ENCODE measurements at regions not wholly inside any gene's neighbourhood (a gene's known extent, or its start where the extent isn't known, plus 50 kb on each side); places are given as distances from the start of the nearest gene placed in this dataset.

- no peak for DNase-seq (ENCODE audit: low read depth in 2 of 2)
Measured at GRCh38 chr14:26851793-26852192, 254.0 kb upstream of the NOVA1 start.

GRCh38 chr14:26855077-26855753, 257.4 kb upstream of the NOVA1 start:
- no peak for DNase-seq (ENCODE audit: low read depth in 2 of 2)

GRCh38 chr14:26856876-26857518, 259.2 kb upstream of the NOVA1 start:
- DNase-seq (ENCODE audit: low read depth in 2 of 2), result no peak

DNA sequence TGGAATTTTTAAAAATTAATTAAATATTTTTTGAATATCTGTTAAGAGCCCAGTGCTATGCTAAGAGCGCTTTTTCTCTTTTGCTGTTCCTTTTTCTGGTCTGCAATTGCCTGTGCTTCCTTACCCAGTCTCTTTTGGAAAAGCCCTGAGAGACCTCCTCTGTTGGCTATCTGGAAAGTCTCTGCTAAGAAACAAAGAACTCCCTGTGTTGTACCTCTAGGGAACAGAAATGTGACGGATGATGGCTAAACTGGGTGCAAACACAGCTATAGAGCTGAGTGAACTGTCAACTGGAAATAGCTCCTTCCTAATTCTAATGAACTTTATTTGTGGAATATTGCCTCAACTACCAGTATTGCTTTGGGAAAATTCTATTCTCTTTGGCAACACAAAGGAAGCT, 261.6 kb upstream of the NOVA1 start:
- DNase-seq (ENCODE audit: low read depth in 2 of 2), result no peak

DNA sequence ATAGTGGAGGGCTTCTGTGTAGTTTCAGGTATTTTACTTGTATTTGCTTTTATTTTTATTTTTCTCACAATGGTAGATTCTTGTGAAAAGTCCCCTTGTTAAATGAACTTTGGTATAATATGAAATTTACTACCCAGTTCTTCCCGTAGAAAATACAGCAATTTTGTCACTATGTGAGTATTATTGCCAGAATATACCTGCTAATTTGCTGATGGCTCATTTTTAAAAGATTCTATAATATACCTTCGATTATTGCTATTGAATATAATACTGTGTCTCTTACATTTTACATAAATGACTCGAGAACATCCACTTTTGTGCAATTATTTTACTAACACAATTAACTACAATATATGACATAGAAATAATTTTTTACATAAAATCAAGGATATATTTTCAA, 262.3 kb upstream of the NOVA1 start:
- no peak for DNase-seq (ENCODE audit: low read depth in 2 of 2)

GRCh38 chr14:26863736-26864135, 265.9 kb upstream of the NOVA1 start:
- no peak for DNase-seq (ENCODE audit: low read depth in 2 of 2)

DNA sequence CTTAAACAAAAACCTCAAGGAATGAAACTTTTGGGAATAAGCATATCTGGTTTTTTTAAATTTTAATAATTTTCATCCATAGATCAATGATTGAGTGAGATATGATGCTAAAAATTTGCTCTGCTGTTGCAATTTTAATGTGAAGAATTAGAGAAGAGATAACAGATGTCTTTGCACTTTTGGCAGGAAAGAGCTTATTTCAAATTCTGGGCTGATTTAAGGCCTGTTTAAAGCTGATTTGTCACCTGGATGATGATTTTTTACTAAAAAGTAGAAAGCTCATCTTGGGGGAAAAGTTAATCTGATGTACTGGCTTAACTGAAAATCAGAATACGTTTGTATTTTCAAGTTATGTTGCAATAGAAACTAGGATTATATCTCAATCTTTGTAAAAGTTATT, 268.9 kb upstream of the NOVA1 start:
- no peak for DNase-seq (ENCODE audit: low read depth in 2 of 2)

DNA sequence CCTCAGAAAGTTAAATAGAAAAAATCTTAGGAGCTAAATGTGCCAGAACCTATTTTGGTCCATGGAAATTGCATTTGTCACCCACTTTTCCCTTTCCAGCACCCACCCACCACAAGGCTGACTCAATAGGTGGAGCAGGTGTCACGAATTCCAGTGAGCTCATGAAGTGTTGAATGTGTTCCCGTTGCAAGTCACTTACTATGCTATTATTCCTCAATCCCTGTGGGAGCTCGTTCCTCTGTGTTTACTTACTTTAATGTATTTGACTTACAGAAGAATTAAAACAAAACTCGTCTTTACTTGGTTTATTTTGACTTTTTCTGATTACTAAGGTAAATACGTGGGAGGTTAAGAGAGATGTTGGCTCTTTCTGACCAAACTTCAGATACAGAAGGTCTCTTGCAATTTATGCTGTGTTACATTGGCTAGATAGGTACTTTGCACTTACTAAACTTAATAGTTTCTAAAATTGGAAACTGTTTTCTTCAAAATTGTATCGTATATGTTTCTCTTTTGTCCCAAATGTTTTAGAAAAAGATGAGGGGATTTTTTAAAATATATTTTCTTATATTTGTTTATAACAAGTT, 269.4 kb upstream of the NOVA1 start:
- DNase-seq (ENCODE audit: low read depth in 2 of 2), result no peak

DNA sequence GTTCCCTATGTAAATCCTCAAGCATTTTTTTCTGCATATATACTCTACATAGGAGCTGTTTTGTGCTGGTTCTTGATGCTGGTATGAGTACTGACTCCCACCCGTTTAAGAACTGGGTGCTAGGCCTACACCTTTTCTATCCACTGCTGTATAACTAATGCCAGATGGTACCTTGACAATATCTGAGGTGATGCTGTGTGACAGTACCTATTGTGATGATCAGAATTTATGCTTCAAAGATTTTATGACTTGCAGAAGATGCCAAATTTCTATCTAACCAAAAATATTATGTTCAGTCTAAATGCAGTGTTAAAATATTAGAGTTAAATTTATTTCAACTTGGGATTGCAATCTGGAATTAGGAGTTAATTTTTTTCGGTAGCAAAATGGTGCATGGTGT, 272.3 kb upstream of the NOVA1 start:
- no peak for DNase-seq (ENCODE audit: low read depth in 2 of 2)

- no peak for DNase-seq (ENCODE audit: low read depth in 2 of 2)
Measured at GRCh38 chr14:26870722-26871617, 273.1 kb upstream of the NOVA1 start.

DNA sequence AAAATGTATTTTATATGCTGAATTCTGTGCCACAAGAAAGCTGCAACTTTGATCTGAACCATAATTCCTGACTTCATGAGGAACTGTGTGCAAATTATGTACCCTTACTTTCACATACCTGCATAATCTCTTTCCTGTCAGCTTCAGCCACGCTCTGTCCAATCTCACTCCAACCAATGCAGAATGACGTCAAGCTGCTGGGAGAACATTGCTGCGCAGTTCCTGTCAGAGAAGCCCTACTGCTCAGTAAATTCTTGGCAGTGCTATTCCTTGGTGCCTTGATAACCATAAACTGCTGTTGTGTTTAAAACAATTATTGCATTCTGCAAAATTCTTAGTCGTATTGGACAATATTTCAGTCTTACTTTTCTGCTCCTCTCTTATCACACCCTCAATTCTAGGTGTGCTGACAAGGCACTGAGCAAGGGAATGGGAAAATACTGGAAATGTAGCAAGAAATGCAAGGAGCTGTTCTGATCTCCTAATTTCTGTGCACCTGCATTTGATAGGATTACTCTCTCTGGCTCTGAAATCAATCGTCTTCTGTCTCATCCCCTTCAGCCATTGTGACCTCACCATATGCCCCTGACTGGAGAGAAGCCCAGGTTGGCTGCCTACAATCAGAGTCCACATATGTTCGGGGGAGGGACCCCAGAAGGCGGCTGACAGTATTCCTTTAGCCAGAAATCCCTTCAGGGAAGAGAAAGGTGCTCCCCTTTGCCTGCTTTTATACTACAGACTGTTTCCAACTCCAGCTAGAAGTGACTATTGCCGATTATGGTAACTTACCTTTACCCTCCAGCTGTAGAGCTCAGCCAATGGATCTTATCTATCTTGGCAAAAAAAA, 274.9 kb upstream of the NOVA1 start:
- DNase-seq (ENCODE audit: low read depth in 2 of 2), result no peak

DNA sequence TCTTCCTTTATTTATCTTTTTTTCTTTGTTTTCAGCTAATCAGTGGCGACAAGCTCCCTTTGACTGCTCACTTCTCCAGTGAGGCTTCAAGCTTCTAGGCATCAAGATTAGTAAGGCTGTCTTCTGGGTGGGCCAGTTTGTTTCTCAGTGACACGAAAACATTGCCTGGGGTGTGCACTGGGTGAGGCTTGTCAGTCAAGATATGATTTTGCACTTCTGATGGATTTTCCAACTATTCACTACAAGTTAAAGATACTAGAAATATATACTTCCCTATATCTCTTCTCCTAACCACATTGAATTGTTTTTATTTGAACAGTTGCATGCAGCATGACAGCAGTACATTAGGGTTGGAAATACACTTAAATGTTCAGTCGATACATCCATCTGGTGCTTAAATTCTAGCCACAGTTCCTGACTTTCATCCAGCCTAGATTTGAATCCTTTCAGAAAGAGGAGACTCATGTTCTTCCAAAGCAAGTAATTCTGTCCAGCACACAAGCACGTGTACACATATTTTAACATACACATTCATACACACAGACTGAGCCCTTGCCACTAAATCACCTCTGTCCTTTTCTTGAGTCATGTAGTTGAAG, 275.6 kb upstream of the NOVA1 start:
- no peak for DNase-seq (ENCODE audit: low read depth in 2 of 2)

GRCh38 chr14:26887847-26888246, 290.0 kb upstream of the NOVA1 start:
- DNase-seq (ENCODE audit: low read depth in 2 of 2), result no peak

DNA sequence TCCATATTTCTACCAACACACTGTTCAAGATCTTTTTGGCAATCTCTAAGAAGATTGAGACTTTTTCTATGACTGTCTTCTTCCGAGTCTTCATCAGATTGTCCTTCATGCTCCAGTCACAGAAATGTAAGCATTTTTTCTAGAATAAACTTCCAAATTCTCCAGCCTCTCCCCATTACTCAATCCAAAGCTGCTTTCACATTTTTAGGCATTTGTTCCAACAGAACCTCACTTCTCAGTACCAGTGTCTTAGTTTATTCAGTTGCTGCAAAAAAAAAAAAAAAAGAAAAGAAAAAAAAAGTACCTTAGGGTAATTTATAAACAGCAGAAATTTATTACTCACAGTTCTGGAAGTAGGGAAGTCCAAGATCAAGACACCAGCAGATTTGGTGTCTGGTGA, 290.8 kb upstream of the NOVA1 start:
- DNase-seq (ENCODE audit: low read depth in 2 of 2), result no peak

DNA sequence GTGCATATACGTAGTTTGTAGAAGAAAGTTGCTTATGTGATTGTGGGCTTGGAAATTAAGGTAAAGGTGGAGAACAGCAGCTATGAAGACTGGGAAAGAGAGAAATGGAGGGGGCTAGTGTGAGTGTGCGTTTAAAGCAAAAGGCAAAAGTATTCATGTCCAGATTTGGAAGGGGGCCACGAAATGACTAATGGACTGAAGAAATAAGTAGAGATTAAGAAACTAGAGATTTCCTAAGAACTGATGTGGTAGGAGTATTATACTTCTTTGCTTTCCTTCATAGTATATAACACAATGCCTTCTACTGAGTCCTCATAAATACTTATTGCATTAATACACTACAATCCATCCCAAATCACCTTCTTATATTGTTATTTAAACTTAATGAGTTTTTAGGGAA, 298.6 kb upstream of the NOVA1 start:
- DNase-seq (ENCODE audit: low read depth in 2 of 2), result no peak

GRCh38 chr14:26897196-26897595, 299.4 kb upstream of the NOVA1 start:
- DNase-seq (ENCODE audit: low read depth in 2 of 2), result no peak

GRCh38 chr14:26905229-26905628, 307.4 kb upstream of the NOVA1 start:
- DNase-seq (ENCODE audit: low read depth in 2 of 2), result no peak

- no peak for DNase-seq (ENCODE audit: low read depth in 2 of 2)
Measured at GRCh38 chr14:26913786-26914185, 316.0 kb upstream of the NOVA1 start.

DNA sequence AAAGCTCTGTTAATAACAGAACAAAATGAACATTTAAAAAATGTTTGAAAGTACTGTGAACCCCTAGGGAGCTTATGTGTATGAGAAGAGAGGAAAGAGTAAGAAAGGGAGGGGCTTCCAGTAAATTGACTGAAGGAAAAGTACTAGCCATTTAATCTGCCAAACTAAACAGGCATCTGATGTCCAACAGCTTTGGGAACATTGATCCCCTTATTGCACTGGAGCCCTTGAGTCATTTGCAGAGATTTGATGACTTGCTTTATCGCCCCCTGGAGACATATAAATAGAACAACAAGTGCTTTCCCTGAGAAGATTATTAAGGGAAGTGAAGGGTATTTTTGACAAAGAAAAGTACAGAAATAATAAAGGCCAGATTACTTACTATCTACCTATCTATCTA, 319.3 kb upstream of the NOVA1 start:
- DNase-seq (ENCODE audit: low read depth in 2 of 2), result no peak

DNA sequence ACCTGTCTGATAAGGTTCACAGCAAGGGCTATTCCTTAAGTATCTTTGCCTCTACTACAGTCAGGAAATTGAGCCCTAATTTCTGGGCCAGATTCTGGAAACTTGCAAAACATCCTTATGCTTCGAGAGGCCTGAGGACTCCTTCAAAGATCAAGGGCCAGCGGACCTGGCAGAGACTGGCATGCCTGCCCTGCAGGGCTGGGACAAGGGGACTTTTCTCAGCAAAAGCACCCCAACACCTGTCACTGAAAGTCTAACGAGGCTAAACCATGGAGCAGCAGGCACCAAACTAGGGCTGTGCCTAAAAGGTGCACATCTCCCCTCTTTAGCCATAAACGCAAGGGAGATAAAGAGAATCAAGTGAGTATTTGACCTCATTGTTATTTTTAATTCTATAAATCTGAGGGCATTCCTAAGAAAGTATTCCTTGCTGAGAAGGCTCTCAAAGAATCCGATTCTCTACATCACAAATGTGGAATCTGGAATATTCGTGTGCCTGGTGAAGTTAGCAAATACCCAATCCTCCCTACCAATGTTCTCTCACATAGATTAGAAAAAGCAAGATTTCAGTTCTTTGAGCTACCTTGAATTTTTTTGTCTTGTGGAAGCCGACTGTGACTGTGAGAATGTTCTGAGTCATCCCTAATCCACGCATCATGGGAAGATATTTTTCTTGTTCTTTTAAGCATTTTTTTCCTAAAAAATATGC, 328.2 kb upstream of the NOVA1 start:
- DNase-seq (ENCODE audit: low read depth in 2 of 2), result no peak
